ENCODE measurements at regions not wholly inside any gene's neighbourhood (a gene's known extent, or its start where the extent isn't known, plus 50 kb on each side); places are given as distances from the start of the nearest gene placed in this dataset.

DNA sequence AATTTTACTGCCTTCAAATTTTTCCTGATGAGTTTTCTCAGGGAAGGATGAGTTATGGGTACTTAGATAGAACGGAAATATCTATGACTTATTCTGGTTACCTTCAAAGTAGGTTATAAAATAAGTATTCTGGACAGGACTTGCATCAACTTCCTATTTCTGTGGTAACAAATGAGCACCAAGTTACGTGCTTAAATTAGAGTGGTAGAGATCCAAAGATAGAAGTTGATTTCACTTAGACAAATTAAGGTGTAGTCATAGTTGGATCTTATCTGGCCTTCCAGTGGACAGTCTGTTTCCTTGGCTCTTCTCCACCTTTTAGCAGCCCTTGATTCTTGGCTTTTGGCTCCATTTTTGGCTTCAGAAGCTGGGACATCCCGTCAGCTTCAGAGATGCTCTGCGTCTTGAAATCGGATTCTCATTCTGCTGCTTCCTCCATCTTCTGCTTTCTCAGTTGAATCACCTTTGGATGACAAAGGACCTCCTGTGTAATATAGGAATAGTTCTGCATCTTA, 109.9 kb downstream of the ZNF518B start:
- H3K27ac Mint-ChIP-seq (ENCODE audit: low read depth, unreplicated experiment) = no peak overlapping the region
- POLR2A ChIA-PET = no interaction called here
- TF ChIP-seq, protein P1, sequence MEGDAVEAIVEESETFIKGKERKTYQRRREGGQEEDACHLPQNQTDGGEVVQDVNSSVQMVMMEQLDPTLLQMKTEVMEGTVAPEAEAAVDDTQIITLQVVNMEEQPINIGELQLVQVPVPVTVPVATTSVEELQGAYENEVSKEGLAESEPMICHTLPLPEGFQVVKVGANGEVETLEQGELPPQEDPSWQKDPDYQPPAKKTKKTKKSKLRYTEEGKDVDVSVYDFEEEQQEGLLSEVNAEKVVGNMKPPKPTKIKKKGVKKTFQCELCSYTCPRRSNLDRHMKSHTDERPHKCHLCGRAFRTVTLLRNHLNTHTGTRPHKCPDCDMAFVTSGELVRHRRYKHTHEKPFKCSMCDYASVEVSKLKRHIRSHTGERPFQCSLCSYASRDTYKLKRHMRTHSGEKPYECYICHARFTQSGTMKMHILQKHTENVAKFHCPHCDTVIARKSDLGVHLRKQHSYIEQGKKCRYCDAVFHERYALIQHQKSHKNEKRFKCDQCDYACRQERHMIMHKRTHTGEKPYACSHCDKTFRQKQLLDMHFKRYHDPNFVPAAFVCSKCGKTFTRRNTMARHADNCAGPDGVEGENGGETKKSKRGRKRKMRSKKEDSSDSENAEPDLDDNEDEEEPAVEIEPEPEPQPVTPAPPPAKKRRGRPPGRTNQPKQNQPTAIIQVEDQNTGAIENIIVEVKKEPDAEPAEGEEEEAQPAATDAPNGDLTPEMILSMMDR (IDR thresholded peaks at IDR 0.05; ENCODE audit: unreplicated experiment) = no peak
- peaks cover 29% of the 10 kb centered on the region for H3K9me3 Mint-ChIP-seq (ENCODE audit: unreplicated experiment)
- H3K4me1 Mint-ChIP-seq (ENCODE audit: insufficient read depth, unreplicated experiment) = no peaks in the 10 kb centered on the region
- H3K27me3 Mint-ChIP-seq (ENCODE audit: insufficient read depth, unreplicated experiment) = no peaks in the 10 kb centered on the region
- no peak overlapping the region for H3K4me3 Mint-ChIP-seq (ENCODE audit: unreplicated experiment)
- no peaks in the 10 kb centered on the region for H3K36me3 Mint-ChIP-seq (ENCODE audit: insufficient read depth, unreplicated experiment)
- intact Hi-C loops (cut with micrococcal nuclease) = no loop called here
- BruUV-seq (replicated peaks) = no TSS peak
- CTCF ChIA-PET = interaction anchor here (0.5 to 1.9 kb wide), 2 partner anchors 182 to 189 kb away, joined by 3 to 6 read pairs; no protein-coding TSS in a partner anchor
- no peak for DNase-seq (ENCODE audit: unreplicated experiment)

- peak; percentile 24 for DNase-seq (ENCODE audit: unreplicated experiment)
- H3K27me3 Mint-ChIP-seq (ENCODE audit: insufficient read depth, unreplicated experiment) = no peaks in the 10 kb centered on the region
- CTCF ChIA-PET = interaction anchor here (0.8 to 1.1 kb wide), 3 partner anchors 10 to 187 kb away, joined by 3 read pairs; no protein-coding TSS in a partner anchor
- peaks cover 29% of the 10 kb centered on the region for H3K9me3 Mint-ChIP-seq (ENCODE audit: unreplicated experiment)
- H3K27ac Mint-ChIP-seq (ENCODE audit: low read depth, unreplicated experiment) = no peak overlapping the region
- BruUV-seq (replicated peaks) = no TSS peak
- H3K4me3 Mint-ChIP-seq (ENCODE audit: unreplicated experiment) = no peak overlapping the region
- intact Hi-C loops (cut with micrococcal nuclease) = no loop called here
- no peaks in the 10 kb centered on the region for H3K36me3 Mint-ChIP-seq (ENCODE audit: insufficient read depth, unreplicated experiment)
- H3K4me1 Mint-ChIP-seq (ENCODE audit: insufficient read depth, unreplicated experiment) = no peaks in the 10 kb centered on the region
- POLR2A ChIA-PET = interaction anchor here (0.6 to 1.1 kb wide), 2 partner anchors 63 to 171 kb away, joined by 4 to 5 read pairs; no protein-coding TSS in a partner anchor
- TF ChIP-seq, protein P1 (IDR thresholded peaks at IDR 0.05; ENCODE audit: unreplicated experiment) = no peak
Measured at GRCh38 chr4:10346023-10346422, 111.2 kb downstream of the ZNF518B start.

DNA sequence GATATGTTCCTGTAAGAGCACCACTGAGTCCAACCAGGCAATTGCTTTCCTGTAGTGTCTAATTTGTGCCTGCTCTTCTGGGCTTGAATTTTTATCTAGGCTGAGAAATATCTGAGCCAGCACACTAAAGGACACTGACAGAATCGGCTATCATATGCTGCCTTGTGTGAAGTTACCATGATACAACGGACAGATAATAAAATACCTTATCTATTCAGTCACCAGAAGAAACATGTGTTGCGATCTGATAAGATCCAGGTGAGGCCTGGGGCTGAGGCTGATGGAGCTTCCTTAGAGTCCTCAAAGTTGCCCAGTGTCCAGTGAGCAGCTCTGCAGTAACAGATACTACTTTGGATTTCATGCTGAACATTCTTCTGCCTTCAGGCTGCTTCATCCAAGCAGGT, 111.8 kb downstream of the ZNF518B start:
- Mint-ChIP-seq H3K27ac (ENCODE audit: low read depth, unreplicated experiment) (no peak overlapping the region), H3K4me3 (ENCODE audit: unreplicated experiment) (no peak overlapping the region), H3K36me3 (ENCODE audit: insufficient read depth, unreplicated experiment) (no peaks in the 10 kb centered on the region), H3K27me3 (ENCODE audit: insufficient read depth, unreplicated experiment) (no peaks in the 10 kb centered on the region), H3K9me3 (ENCODE audit: unreplicated experiment) (peaks cover 29% of the 10 kb centered on the region), H3K4me1 (ENCODE audit: insufficient read depth, unreplicated experiment) (no peaks in the 10 kb centered on the region)
- ChIA-PET POLR2A (interaction anchor here (1.1 kb wide), 1 partner anchor 62 kb away, joined by 5 read pairs; no protein-coding TSS in a partner anchor), CTCF (interaction anchor here (0.5 to 1.1 kb wide), 2 partner anchors 9 to 1323 kb away, joined by 3 to 5 read pairs; no protein-coding TSS in a partner anchor)
- intact Hi-C loops (cut with micrococcal nuclease) = no loop called here
- no peak for DNase-seq (ENCODE audit: unreplicated experiment)
- BruUV-seq (replicated peaks) = no TSS peak
- TF ChIP-seq, protein P1 (IDR thresholded peaks at IDR 0.05; ENCODE audit: unreplicated experiment) = no peak

GRCh38 chr4:10344824-10345223, 112.4 kb downstream of the ZNF518B start:
- no TSS peak for BruUV-seq (replicated peaks)
- ChIA-PET POLR2A (no interaction called here), CTCF (interaction anchor here (0.5 kb wide), 1 partner anchor 1324 kb away, joined by 5 read pairs; no protein-coding TSS in a partner anchor)
- no peaks in the 10 kb centered on the region for H3K36me3 Mint-ChIP-seq (ENCODE audit: insufficient read depth, unreplicated experiment)
- no peak for DNase-seq (ENCODE audit: unreplicated experiment)
- H3K4me1 Mint-ChIP-seq (ENCODE audit: insufficient read depth, unreplicated experiment) = no peaks in the 10 kb centered on the region
- intact Hi-C loops (cut with micrococcal nuclease) = no loop called here
- peaks cover 29% of the 10 kb centered on the region for H3K9me3 Mint-ChIP-seq (ENCODE audit: unreplicated experiment)
- TF ChIP-seq, protein P1 (IDR thresholded peaks at IDR 0.05; ENCODE audit: unreplicated experiment) = no peak
- H3K27me3 Mint-ChIP-seq (ENCODE audit: insufficient read depth, unreplicated experiment) = no peaks in the 10 kb centered on the region
- no peak overlapping the region for H3K4me3 Mint-ChIP-seq (ENCODE audit: unreplicated experiment)
- no peak overlapping the region for H3K27ac Mint-ChIP-seq (ENCODE audit: low read depth, unreplicated experiment)
